HCEC 1CT (cell line): ENCODE measurements at regions not wholly inside any gene's neighbourhood (a gene's known extent, or its start where the extent isn't known, plus 50 kb on each side); places are given as distances from the start of the nearest gene placed in this dataset.
A peak's percentile ranks its signal among the peaks of the same experiment; 100 is the strongest.
"Not testable (repeated sequence)": the region's sequence is repeated elsewhere in the genome, so short reads cannot be mapped to it uniquely, and the experiment has no call there.

Experiments
- DNase-seq: peaks from one replicate; pipeline ENCODE4 v3.0.0-alpha.2; 2017

GRCh38 chr4:106869551-106869950 is 166.6 kb downstream of the DKK2 start:
- DNase-seq, result peak; percentile 85

- DNase-seq, result peak; percentile 75
Measured at GRCh38 chr4:106868381-106869035, 167.6 kb downstream of the DKK2 start.

- DNase-seq, result peak; percentile 39
Measured at GRCh38 chr4:106864231-106864630, 171.9 kb downstream of the DKK2 start.

GRCh38 chr4:106854569-106855351 is 181.4 kb downstream of the DKK2 start:
- no peak for DNase-seq

- no peak for DNase-seq
Measured at GRCh38 chr4:106852426-106852825, 183.7 kb downstream of the DKK2 start.

DNA sequence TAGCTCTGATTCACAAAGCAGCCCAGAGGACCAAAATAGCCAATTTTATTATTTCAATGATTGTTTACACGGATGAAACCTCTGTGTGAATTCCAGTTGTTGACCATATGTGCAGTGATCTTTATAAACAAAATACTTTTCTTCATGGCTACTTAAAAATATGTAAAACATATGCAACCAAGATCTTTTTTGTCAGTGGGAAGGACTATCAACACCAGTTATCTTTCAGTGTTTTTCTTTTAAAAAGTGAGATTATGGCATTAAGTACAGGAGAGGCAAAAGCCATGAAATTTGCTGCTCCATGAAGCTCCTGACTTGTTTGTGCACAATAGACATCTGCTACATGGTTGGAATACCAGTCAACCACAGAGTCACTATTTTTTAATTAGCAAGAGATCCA is 184.4 kb downstream of the DKK2 start:
- DNase-seq, result peak; percentile 3

DNA sequence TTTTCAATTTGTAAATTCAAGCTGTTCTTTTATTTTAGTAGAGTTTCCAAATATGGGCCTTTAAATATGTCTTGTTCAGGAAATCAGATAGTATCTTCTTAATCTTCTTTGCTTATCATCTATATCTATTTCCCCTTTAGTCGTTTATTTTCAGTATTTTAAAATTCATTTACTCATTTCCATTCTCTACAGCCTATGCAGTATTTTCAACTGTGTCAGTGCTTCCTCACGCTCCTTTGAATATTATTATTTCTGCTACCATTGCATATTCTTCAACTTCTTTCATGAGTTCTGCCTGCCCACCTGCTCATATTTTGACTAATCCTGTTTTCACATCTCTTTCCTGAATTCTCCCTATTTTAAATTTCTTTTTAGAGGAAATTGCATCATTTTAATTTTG is 185.4 kb downstream of the DKK2 start:
- no peak for DNase-seq

DNA sequence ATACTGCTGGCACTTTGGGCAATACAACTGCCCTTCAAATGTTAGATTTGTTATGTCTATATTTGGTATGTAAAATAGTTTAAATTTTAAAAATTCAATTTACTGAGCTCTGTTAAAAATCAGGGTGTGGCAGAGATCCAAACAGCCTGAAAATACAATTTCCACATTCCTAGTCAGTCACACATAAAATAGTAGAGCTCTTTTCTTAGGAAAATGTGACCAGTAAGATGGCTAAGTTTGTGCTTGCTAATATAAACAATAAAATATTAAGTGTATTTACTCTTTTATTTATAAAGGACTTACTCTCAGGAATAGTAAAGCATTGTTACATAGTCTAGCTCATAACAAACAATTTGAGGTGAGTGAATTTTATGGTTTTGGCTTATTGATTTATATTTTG is 200.2 kb downstream of the DKK2 start:
- DNase-seq, result no peak

DNA sequence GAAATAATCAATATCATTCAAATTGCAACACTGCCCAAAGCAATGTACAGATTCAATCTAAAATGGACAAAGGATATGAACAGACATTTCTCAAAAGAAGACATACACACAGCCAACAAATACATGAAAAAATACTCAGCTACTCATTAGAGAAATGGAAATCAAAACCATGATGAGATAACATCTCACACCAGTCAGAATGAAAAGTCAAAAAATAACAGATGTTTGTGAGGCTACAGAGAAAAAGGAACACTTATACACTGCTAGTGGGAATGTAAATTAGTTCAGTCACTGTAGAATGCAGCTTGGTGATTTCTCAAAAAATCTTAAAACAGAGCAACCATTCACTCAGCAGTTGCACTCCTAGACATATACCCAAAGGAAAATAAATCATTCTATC is 205.2 kb downstream of the DKK2 start:
- no peak for DNase-seq

DNA sequence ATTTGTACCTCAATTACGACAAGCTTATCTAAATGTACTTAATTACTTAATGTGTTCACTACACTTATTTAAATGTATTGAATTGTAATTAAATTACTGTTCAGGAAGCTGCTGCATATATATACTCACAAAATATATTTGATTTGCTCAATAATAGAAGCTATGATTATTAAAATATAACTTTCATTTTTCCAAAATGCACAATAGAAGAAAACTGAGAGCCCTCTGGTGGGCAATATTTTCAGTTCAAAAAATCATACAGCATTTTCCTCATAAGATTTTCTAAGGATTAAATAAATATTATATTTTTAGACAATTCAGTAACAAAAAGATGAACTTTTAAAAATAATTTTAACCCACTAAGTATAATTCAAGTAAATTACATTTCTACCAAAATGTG is 217.3 kb downstream of the DKK2 start:
- peak; percentile 2 for DNase-seq

GRCh38 chr4:106816496-106816895 is 219.6 kb downstream of the DKK2 start:
- DNase-seq, result peak; percentile 49

GRCh38 chr4:106810122-106810521 is 226.0 kb downstream of the DKK2 start:
- DNase-seq, result no peak

DNA sequence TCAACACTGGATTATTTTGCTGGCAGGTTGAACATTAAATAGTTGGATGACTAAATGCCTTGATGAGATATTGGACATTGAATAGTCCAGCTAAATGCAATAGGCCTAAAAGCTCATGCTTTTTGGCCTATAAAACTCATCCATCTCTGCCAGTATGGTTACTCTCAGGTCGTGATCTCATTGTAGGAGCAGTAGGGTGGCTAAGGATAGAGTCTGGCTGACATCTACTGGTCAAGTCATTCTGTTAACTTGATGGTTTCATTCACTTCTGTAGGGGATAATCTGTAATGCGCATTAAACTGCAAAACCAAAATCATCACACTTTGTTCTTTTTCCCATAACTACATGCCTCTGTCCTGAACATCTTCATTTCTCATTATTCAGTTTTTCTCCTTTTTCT is 227.0 kb downstream of the DKK2 start:
- DNase-seq, result peak; percentile 41

DNA sequence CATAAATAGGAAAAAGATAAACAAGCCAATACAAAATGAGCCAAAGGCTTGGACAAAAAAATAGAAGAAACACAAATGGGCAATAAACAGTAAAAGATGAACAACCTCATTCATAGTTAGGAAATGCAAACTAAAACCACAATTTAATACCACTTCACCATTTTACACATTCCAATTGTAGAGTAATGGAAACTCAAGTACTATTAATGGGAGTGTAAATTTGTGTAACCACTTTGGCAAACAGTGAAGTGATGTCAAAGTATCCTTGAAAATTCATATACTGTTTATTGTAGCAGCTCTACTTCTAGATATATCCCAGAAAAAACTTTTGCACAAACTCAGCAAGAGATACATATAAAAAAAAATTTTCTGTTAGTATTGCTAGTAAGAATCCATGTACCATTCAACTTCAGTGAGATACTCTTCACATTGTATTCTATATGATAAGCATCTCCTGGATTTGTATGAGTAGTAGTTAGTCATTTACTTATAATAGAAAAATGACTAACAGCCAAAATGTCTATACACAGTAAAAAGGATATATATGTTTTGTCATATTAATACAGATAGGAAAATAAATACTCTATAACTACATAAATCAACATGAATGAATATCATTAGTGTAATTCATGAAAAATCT is 229.8 kb downstream of the DKK2 start:
- DNase-seq, result peak; percentile 7

DNA sequence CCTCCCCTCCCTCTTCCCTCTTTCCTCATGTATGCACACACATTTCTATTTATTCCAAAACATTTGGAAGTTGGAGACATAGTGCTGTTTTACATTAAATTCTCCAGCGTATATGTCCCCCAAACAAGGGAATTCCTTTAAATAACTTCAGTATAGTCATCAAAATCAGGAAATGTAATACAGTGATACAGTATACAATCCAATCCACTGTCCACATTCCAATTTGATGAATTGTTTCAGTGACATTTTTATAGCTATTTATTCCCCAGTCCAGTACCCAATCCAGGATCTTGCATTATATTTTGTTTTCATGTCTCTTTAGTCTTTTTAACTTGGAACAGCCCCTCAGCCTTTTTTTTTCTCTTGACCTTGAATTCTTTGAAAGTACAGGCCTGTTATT is 233.0 kb downstream of the DKK2 start:
- peak; percentile 36 for DNase-seq

- no peak for DNase-seq
Measured at GRCh38 chr4:106801386-106801785, 234.7 kb downstream of the DKK2 start.

DNA sequence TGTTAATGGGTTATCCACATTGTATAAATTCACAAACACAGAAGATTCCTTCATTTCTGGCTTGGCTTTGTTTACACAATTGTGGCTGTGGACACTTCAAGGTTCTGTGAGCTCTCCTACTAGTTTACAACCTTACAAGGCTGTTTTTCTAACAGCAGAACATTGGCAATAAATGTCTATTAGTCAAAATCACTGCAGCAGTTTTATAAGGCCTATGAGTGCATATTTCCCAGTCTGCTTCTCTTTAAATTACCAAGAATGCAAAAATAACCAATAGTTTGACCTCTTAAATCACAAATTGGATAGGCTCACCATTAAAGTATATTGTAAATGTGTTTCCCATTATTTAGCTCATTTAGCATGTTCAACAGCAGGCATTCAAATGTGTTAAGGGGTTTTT is 239.2 kb downstream of the DKK2 start:
- no peak for DNase-seq

DNA sequence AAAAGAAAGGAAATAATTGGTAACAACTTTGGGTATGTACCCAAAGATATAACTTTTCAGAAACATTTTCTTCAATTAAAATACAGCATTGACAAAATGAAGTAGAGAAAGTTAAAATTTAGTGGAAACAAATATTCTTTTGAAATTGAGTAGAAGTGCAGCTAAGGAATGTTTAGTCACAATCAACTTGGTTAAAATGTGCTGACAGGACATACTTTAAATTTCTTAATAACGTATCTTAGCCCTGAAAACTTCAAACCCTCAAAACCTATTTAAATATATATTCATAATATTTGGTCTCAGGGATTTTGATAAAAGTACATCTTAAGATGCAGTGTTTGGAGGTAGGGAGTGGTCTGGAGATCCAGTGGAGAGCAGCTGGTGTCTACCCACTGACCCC is 240.8 kb downstream of the DKK2 start:
- DNase-seq, result no peak

- no peak for DNase-seq
Measured at GRCh38 chr4:106793933-106794332, 242.2 kb downstream of the DKK2 start.

DNA sequence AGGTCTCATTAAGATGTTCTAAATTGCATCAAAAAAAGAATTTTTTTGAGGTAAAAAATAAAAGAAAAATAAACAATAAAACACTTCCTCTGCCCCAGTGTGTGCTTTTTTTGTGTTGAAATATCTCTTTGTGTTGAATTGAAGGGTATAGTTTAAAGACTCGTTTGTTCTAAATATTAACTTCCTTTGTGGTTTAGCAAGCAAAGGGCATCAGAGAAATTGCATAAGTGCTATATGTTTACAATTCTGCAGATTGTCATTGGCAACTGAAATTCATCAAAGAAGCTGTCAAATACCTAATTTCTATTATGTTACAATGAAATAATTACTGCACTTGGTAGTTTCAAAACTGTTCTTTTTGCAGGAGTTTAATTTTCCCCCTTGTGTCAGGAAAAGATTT is 260.5 kb downstream of the DKK2 start:
- no peak for DNase-seq

- DNase-seq, result not testable (repeated sequence)
Measured at GRCh38 chr4:106774055-106774454, 262.1 kb downstream of the DKK2 start.

DNA sequence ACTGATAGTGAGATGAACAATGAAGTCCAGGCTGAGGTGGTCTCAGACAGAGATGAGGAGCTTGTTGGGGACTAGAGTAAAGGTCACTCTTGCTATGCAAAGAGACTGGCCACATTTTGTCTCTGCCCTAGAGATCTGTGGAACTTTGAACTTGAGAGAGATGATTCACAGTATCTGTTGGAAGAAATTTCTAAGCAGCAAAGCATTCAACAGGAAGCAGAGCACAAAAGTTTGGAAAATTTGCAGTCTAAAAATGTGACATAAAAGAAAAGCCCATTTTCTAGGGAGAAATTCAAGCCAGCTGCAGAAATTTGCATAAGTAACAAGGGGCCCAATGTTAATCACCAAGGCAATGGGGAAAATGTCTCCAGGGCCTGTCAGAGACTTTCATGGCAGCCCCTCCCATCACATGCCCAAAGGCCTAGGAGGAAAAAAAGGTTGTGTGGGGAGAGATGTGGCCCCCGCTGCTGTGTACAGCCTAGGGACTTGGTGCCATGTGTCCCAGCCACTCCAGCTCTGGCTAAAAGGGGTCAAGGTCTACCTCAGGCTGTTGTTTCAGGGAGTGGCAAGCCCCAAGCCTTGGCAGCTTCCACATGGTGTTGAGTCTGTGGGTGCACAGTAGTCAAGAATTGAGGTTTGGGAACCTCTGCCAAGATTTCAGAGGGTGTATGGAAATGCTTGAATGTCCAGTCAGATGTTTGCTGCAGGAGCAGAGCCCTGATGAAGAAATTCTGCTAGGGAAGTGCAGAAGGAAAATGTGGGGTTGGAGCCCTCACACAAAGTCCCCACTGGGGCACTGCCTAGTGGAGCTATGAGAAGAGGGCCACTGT is 262.8 kb downstream of the DKK2 start:
- DNase-seq, result peak; percentile 22

GRCh38 chr4:106767991-106768390 is 268.1 kb downstream of the DKK2 start:
- no peak for DNase-seq
